ENCODE measurements at regions not wholly inside any gene's neighbourhood (a gene's known extent, or its start where the extent isn't known, plus 50 kb on each side); places are given as distances from the start of the nearest gene placed in this dataset.

DNA sequence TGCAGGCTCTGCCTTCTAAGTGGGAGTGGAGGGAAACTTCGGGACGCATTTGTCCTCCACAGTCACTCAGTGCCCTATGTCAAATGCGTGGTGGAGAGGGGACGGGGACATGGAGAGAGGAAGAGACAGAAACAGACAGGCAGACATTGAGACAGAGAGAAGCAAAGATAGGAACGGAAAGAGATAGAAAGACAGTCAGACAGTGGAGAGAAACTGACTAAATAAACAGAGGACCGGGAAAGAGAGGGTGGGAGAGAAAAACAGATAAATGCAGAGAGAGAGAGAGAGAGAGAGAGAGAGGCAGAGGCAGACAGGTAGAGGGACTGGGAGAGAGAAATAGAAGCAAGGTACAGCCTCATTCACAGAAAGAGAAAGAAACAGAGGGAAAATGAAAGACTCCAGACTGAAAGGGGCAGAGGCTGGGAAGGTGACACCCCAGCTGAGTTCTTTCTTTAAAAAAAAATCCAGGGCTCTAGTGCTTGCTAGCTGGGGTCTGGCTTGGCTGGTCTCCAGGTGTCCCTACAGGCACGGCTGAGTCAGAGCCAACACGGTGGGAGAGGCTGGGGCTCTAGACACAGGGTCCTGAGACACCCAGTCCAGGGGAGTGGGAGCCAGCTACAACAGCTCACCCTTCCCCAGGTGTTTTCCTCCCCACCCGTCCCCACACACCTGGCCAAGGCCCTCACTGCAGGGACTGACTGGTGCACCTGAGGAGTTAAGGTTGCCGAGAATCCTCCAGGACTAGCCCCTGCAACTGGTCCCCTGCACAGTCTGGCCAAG lies 506.1 kb upstream of the PROK2 start:
- H3K36me3 ChIP-seq, result no peaks in the 10 kb centered on the region

GRCh38 chr3:72289692-72290071 lies 504.7 kb upstream of the PROK2 start:
- peaks cover 18% of the 10 kb centered on the region for H3K4me1 ChIP-seq (replicated peaks)
- DNase-seq (ENCODE audit: low read depth in 1 of 2, low spot score in 2 of 2), result no peak
- H3K27me3 ChIP-seq (replicated peaks), result no peaks in the 10 kb centered on the region
- no peaks in the 10 kb centered on the region for H3K36me3 ChIP-seq
- no peak overlapping the region for H3K27ac ChIP-seq
- no peaks in the 10 kb centered on the region for H3K9me3 ChIP-seq (replicated peaks)
- no peak overlapping the region for H3K4me3 ChIP-seq

More for the DNA sequence above, 506.1 kb upstream of the PROK2 start:
- Histone ChIP-seq H3K9me3 (replicated peaks) (no peaks in the 10 kb centered on the region), H3K27ac (no peak overlapping the region), H3K27me3 (replicated peaks) (no peaks in the 10 kb centered on the region), H3K4me1 (replicated peaks) (peaks cover 18% of the 10 kb centered on the region), H3K4me3 (no peak overlapping the region)
- DNase-seq (ENCODE audit: low read depth in 1 of 2, low spot score in 2 of 2), result no peak

- Histone ChIP-seq H3K36me3 (no peaks in the 10 kb centered on the region), H3K4me1 (replicated peaks) (peaks cover 18% of the 10 kb centered on the region), H3K4me3 (no peak overlapping the region), H3K27me3 (replicated peaks) (no peaks in the 10 kb centered on the region), H3K9me3 (replicated peaks) (no peaks in the 10 kb centered on the region), H3K27ac (no peak overlapping the region)
- peak; percentile 59 to 72 for DNase-seq (ENCODE audit: low read depth in 1 of 2, low spot score in 2 of 2)
These were observed 504.2 kb upstream of the PROK2 start for GRCh38 chr3:72288955-72289691.

- Histone ChIP-seq H3K27me3 (replicated peaks) (no peaks in the 10 kb centered on the region), H3K27ac (no peak overlapping the region), H3K4me1 (replicated peaks) (peaks cover 18% of the 10 kb centered on the region), H3K4me3 (no peak overlapping the region), H3K36me3 (no peaks in the 10 kb centered on the region), H3K9me3 (replicated peaks) (no peaks in the 10 kb centered on the region)
- DNase-seq (ENCODE audit: low read depth in 1 of 2, low spot score in 2 of 2), result no peak
These were observed 503.0 kb upstream of the PROK2 start for GRCh38 chr3:72287956-72288355.

GRCh38 chr3:72285502-72285901 lies 500.6 kb upstream of the PROK2 start:
- Histone ChIP-seq H3K4me3 (no peak overlapping the region), H3K27me3 (replicated peaks) (no peaks in the 10 kb centered on the region), H3K4me1 (replicated peaks) (peaks cover 18% of the 10 kb centered on the region), H3K27ac (no peak overlapping the region), H3K9me3 (replicated peaks) (no peaks in the 10 kb centered on the region), H3K36me3 (no peaks in the 10 kb centered on the region)
- DNase-seq (ENCODE audit: low read depth in 1 of 2, low spot score in 2 of 2), result no peak

DNA sequence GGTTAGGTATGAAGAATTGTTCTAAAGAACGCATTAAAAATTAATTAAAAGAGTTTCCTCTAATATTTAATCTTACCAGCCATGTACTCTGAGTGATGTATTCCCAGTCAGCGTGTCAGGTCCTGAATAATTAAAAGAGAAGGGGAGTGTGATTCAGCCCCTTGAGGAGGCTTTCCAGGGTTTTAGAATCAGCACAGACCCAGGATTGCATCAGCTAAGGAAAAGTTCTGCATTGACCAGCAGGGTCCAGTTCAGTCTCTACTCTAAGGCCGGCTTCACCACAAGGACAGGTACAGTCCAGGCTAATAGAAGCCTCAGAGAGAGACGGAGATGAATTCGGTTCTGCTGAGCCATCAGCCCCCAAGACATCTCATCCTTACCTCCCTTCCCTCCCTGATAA lies 499.5 kb upstream of the PROK2 start:
- Histone ChIP-seq H3K9me3 (replicated peaks) (no peaks in the 10 kb centered on the region), H3K27me3 (replicated peaks) (no peaks in the 10 kb centered on the region), H3K4me3 (no peak overlapping the region), H3K27ac (no peak overlapping the region), H3K4me1 (replicated peaks) (peaks cover 13% of the 10 kb centered on the region), H3K36me3 (no peaks in the 10 kb centered on the region)
- DNase-seq (ENCODE audit: low read depth in 1 of 2, low spot score in 2 of 2), result no peak

DNA sequence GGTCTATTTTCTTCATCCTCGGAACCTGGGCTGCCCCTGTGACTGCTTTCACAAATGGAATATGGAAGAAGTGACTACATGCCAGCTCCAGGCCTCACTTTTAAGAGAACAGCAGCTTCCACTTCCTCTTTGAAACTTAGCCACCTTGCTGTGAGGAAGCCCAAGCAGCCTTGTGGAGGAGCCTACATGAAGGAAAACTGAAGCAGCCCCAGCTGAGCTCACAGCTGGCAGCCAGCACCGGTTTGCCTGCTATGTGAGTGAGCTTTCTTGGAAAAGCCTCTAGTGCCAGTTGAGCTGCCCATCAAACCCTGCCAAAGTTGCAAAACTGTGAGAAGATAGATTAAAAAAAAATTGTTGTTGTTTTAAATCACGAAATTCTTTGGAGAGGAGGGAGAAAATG lies 498.0 kb upstream of the PROK2 start:
- H3K4me3 ChIP-seq, result no peak overlapping the region
- no peak overlapping the region for H3K27ac ChIP-seq
- H3K36me3 ChIP-seq, result no peaks in the 10 kb centered on the region
- DNase-seq (ENCODE audit: low read depth in 1 of 2, low spot score in 2 of 2), result no peak
- no peaks in the 10 kb centered on the region for H3K4me1 ChIP-seq (replicated peaks)
- H3K9me3 ChIP-seq (replicated peaks), result no peaks in the 10 kb centered on the region
- H3K27me3 ChIP-seq (replicated peaks), result no peaks in the 10 kb centered on the region

- no peak for DNase-seq (ENCODE audit: low read depth in 1 of 2, low spot score in 2 of 2)
- Histone ChIP-seq H3K27me3 (replicated peaks) (no peaks in the 10 kb centered on the region), H3K36me3 (no peaks in the 10 kb centered on the region), H3K27ac (no peak overlapping the region), H3K4me1 (replicated peaks) (no peaks in the 10 kb centered on the region), H3K4me3 (no peak overlapping the region), H3K9me3 (replicated peaks) (no peaks in the 10 kb centered on the region)
These were observed 496.6 kb upstream of the PROK2 start for GRCh38 chr3:72281551-72281950.

- H3K36me3 ChIP-seq, result no peaks in the 10 kb centered on the region
- no peaks in the 10 kb centered on the region for H3K27me3 ChIP-seq (replicated peaks)
- H3K4me1 ChIP-seq (replicated peaks), result no peaks in the 10 kb centered on the region
- DNase-seq (ENCODE audit: low read depth in 1 of 2, low spot score in 2 of 2), result no peak
- no peak overlapping the region for H3K27ac ChIP-seq
- H3K9me3 ChIP-seq (replicated peaks), result no peaks in the 10 kb centered on the region
- H3K4me3 ChIP-seq, result no peak overlapping the region
These were observed 495.9 kb upstream of the PROK2 start for GRCh38 chr3:72280876-72281275.

DNA sequence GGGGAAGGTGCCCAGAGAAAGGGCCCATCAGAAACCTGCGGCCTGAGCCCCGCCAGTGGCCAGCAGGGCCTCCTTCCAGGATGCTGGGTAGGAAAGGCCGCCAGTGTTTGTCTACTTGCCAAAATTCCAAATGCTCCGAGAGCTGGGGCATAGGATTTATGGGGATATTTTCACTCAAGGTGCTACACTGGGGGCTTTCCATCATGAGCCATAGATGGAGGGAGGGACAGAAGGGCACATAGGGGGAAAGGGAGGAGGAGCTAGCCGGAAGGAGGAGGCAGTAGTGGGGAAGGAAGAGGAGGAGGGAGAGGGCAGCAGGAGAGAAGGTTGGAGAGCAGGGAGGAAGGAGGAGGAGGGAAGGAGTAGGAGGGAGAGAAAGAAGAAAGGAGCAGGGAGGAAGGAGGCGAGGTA lies 494.7 kb upstream of the PROK2 start:
- DNase-seq (ENCODE audit: low read depth in 1 of 2, low spot score in 2 of 2), result no peak
- H3K9me3 ChIP-seq (replicated peaks), result no peaks in the 10 kb centered on the region
- H3K4me3 ChIP-seq, result no peak overlapping the region
- H3K27me3 ChIP-seq (replicated peaks), result no peaks in the 10 kb centered on the region
- H3K36me3 ChIP-seq, result no peaks in the 10 kb centered on the region
- H3K27ac ChIP-seq, result no peak overlapping the region
- peaks cover 11% of the 10 kb centered on the region for H3K4me1 ChIP-seq (replicated peaks)

GRCh38 chr3:72279068-72279604 lies 494.2 kb upstream of the PROK2 start:
- Histone ChIP-seq H3K27me3 (replicated peaks) (no peaks in the 10 kb centered on the region), H3K4me3 (no peak overlapping the region), H3K9me3 (replicated peaks) (no peaks in the 10 kb centered on the region), H3K36me3 (no peaks in the 10 kb centered on the region), H3K4me1 (replicated peaks) (peaks cover 16% of the 10 kb centered on the region), H3K27ac (no peak overlapping the region)
- no peak for DNase-seq (ENCODE audit: low read depth in 1 of 2, low spot score in 2 of 2)

DNA sequence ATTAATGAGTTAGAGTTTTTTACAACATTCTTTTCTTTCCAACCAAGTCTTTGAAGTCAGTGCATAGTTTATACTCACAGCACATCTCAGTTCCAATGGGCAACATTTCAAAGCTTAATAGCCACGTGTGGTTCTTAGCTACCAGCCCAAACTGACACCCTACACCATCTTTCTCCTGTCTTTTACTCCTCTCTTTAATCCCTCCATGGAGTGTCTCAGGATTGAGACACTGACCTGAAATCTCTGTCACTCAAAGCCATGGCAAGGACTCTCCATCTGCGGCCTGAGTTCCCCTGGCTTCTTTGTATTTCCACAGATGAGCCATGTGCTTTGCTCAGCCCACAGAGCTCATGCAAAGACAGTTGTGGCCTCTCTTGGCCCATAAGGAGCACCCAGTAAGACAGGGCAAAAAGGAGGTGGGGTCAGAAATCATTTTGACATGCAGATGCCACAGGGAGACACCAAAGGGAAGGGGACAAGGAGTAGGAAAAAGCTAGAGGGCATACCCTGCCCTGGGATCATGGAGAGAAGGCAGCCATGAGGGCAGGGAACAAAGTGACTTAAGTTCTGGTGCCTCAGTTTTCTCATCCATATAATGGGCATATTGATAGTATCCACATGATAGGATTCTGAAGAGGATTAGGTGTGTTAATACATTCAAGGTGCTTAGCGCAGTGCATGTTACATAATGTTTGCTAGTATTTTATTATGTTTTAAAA lies 493.6 kb upstream of the PROK2 start:
- Histone ChIP-seq H3K9me3 (replicated peaks) (no peaks in the 10 kb centered on the region), H3K4me1 (replicated peaks) (peaks cover 22% of the 10 kb centered on the region), H3K4me3 (no peak overlapping the region), H3K27ac (no peak overlapping the region), H3K36me3 (no peaks in the 10 kb centered on the region), H3K27me3 (replicated peaks) (no peaks in the 10 kb centered on the region)
- DNase-seq (ENCODE audit: low read depth in 1 of 2, low spot score in 2 of 2), result no peak

DNA sequence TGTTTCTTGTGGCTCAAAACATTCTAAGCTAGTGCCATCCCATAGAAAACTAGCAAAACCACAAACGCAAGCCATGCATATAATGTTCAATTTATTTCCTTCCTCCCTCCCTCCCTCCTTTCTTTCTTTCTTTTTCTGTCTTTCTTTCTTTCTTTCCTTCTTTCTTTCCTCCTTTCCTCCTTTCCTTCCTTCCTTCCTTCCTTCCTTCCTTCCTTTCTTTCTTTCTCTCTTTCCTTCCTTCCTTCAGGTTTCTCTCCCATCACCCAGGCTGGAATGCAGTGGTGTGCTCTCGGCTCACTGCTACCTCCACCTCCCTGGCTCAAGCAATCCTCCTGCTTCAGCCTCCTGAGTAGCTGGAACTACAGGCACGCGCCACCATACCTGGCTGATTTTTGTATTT lies 492.8 kb upstream of the PROK2 start:
- H3K9me3 ChIP-seq (replicated peaks), result no peaks in the 10 kb centered on the region
- no peak overlapping the region for H3K4me3 ChIP-seq
- no peak overlapping the region for H3K27ac ChIP-seq
- H3K36me3 ChIP-seq, result no peaks in the 10 kb centered on the region
- H3K4me1 ChIP-seq (replicated peaks), result peaks cover 30% of the 10 kb centered on the region
- no peak for DNase-seq (ENCODE audit: low read depth in 1 of 2, low spot score in 2 of 2)
- no peaks in the 10 kb centered on the region for H3K27me3 ChIP-seq (replicated peaks)

DNA sequence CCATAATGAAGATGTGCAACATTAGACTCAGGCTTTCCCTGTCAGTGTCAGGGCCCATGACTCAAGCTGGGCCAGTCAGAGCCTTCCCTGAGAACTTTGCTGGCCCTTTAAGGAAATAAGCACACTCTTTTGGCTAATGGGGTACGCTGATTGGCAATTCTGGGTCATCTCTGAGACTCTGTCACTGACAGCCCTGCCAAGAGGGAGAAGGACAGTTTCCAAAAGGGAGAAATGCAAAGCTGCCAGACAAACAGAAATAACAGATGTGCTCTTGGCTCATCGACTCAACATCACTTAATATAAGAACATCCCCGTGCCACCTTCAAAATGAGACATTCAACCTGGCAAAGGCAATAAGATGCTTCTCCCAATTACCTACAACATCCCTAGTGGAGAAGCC lies 491.9 kb upstream of the PROK2 start:
- Histone ChIP-seq H3K4me1 (replicated peaks) (peaks cover 37% of the 10 kb centered on the region), H3K36me3 (no peaks in the 10 kb centered on the region)
- DNase-seq (ENCODE audit: low read depth in 1 of 2, low spot score in 2 of 2), result no peak

More for the DNA sequence above, 491.9 kb upstream of the PROK2 start:
- Histone ChIP-seq H3K27ac (no peak overlapping the region), H3K9me3 (replicated peaks) (no peaks in the 10 kb centered on the region), H3K27me3 (replicated peaks) (no peaks in the 10 kb centered on the region), H3K4me3 (no peak overlapping the region)

Data from SJSA1 (cell line).